ENCODE measurements at regions not wholly inside any gene's neighbourhood (a gene's known extent, or its start where the extent isn't known, plus 50 kb on each side); places are given as distances from the start of the nearest gene placed in this dataset.

DNA sequence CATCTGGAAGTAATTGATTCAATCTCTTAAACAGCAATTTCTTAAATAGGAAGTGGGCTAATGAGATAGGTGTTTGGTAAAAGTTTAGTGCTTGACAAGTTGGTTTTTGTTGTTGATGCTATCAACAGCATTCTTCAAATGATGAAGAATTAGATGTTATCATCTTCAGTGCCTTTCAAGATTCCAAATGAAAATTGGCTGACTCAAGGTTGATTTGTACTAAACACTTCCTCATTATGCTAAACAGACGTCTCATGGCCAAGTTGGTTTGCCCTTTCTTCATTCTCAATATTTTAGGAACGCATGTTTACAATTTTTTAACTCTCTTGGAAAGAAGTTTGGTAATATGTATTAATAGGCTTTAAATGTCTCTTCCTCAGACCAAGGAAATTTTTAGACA is 86.0 kb downstream of the MID1IP1 start:
- TF ChIP-seq, protein P1, sequence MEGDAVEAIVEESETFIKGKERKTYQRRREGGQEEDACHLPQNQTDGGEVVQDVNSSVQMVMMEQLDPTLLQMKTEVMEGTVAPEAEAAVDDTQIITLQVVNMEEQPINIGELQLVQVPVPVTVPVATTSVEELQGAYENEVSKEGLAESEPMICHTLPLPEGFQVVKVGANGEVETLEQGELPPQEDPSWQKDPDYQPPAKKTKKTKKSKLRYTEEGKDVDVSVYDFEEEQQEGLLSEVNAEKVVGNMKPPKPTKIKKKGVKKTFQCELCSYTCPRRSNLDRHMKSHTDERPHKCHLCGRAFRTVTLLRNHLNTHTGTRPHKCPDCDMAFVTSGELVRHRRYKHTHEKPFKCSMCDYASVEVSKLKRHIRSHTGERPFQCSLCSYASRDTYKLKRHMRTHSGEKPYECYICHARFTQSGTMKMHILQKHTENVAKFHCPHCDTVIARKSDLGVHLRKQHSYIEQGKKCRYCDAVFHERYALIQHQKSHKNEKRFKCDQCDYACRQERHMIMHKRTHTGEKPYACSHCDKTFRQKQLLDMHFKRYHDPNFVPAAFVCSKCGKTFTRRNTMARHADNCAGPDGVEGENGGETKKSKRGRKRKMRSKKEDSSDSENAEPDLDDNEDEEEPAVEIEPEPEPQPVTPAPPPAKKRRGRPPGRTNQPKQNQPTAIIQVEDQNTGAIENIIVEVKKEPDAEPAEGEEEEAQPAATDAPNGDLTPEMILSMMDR (optimal IDR thresholded peaks at IDR 0.05 in 1 of 3, IDR thresholded peaks at IDR 0.05 in 1 of 3, conservative IDR thresholded peaks at IDR 0.05 in 1 of 3; ENCODE audit: extremely low read depth in 1 of 3, insufficient read depth in 2 of 3, low read length in 3 of 3) = no peak
- no peak for TF ChIP-seq EZH2 (IDR thresholded peaks at IDR 0.05; ENCODE audit: low read length)

All from keratinocyte (primary cell).